ENCODE measurements at regions not wholly inside any gene's neighbourhood (a gene's known extent, or its start where the extent isn't known, plus 50 kb on each side); places are given as distances from the start of the nearest gene placed in this dataset.

GRCh38 chr7:68408873-68409272 is 1189.4 kb upstream of the AUTS2 start:
- TF ChIP-seq CTCF (conservative IDR thresholded peaks at IDR 0.05 in 1 of 2, IDR thresholded peaks at IDR 0.05 in 1 of 2; ENCODE audit: low read depth in 1 of 2, low read length in 2 of 2) (no peak), EZH2 (IDR thresholded peaks at IDR 0.05; ENCODE audit: low read length, missing control alignments) (no peak)

Data from fibroblast of lung (primary cell).